Astrocyte of the hippocampus (primary cell): ENCODE measurements at regions not wholly inside any gene's neighbourhood (a gene's known extent, or its start where the extent isn't known, plus 50 kb on each side); places are given as distances from the start of the nearest gene placed in this dataset.

Source experiments
- DNase-seq: peaks from one replicate; pipeline ENCODE4 v3.0.0; 2011; ENCODE audit warnings: low read depth, low spot score

GRCh38 chr9:107671588-107671987 lies 182.0 kb upstream of the KLF4 start:
- no peak for DNase-seq

DNA sequence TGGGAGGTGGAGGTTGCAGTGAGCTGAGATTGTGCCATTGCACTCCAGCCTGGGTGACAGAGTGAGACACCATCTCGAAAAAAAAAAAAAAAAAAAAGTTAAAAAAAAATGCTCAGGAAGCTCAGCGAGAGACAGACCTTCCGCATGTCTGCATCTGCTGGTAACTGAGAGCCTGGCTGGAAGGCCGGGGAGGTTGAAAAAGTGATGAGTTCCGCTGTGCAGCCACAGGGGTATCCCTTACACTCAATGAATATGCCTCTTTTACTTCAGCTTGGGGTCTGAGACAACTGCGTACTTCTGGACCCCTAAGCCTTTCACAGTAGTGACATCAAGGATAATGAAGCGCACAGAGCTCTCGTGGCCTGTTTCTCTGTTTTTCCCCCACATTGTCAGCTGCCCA lies 179.9 kb upstream of the KLF4 start:
- DNase-seq, result no peak

GRCh38 chr9:107667231-107668070 lies 177.9 kb upstream of the KLF4 start:
- DNase-seq, result no peak

DNA sequence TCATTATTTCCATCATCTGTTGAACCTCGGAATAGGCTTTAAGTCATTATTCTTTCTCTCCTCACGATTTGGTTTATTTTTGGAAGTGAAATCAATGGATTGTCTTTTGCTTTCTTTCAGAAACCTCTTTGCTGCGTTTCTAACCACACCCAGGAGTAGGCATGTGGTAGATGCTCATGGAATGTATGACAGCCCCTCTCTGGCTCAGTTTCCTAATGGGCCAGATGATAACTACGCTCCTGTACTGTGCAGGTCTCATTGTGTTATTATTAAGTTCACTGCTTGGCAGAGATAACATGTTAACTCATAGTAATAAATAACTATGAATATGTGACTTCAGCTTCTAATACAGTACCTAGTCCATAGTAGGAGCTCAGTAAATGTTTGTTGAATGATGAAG lies 175.5 kb upstream of the KLF4 start:
- no peak for DNase-seq

DNA sequence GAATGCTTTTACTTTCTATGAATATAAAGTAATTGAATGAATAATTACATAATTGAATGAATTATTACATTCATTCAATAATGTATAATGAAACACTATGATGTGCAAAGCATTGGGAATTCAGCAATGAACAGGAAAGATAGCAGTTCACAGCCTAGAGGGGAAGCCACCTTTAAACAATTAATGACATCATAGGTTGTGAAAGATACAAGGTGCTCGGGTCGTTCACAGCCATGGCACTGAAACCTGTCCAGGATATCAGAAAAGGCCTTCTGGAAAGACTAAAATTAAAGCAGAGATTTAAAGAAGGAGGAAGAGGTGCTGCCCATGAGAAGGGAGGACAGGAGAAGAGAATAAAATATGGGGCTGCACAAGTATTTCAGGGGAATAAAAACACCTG lies 171.4 kb upstream of the KLF4 start:
- DNase-seq, result no peak

DNA sequence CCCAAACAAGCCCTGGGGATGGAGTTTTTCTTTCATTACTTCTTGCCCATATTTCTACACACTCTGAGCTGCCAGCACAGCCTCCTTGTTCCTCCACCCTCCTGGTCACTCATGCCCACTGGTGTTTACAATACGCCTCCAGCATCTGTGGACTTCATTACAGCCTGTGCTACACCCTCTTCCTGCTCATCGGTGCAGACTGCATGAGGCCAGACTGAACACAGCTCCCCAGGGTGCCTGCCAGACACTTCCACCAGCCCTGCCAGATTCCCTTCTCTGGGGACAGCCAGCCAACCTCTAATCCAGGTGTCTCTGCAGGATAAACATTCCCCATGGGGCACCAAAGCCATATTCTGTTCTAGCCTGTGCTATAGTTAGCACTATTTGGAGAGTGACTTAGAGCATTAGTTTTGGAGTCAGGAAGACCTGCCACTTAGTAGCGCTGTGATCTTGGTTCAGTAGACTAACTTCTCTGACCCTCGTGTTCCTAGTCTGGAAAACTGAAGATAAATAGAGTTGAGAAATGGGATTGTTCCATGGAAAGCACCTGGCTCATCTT lies 163.8 kb upstream of the KLF4 start:
- DNase-seq, result no peak

- DNase-seq, result no peak
These were observed 161.4 kb upstream of the KLF4 start for GRCh38 chr9:107650995-107651394.

DNA sequence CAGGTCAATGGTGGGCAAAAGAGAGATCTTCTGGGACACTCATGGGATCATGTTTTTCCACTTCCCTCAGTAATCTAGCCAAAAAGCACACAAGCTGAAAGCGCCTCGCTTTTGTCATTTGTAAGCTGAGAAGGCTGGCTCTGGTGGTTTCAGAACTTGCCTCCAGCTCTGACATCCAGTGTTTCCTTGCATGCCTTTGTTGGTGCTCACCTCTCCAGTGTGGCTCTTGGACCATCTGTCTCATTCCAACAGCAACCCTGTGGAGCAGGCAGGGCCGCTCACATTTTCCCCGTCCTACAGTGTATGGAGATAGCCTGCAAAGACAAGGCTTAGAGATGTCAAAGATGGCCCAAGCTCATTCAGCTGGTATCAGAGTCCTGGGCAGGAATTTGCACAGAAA lies 160.8 kb upstream of the KLF4 start:
- DNase-seq, result peak; percentile 78

DNA sequence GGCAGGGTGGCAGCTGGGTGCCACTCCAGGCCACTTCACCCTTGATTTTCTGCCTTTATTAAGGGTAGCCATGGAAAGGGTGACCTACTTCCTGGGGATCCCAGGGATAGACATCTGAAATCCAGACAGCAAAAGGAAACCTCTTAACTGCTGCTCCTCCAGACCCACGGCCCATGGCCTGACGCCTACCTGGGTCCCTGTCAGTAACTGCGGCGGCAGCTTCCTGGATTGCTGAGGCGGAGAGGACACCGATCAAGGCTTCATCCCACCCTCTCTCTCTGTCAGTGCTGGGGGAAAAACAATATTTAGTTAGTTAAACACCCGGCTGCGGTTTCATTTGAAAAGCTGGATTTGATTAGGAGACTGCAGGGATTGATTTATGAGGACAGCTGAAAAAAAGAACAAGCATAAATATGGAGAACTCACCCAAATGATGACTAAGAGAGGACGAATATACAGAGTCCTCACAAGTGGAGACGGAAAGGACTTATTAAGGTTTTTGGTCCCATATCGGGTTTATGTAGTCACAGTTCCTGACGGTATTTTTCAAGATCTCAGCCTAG lies 158.7 kb upstream of the KLF4 start:
- no peak for DNase-seq

DNA sequence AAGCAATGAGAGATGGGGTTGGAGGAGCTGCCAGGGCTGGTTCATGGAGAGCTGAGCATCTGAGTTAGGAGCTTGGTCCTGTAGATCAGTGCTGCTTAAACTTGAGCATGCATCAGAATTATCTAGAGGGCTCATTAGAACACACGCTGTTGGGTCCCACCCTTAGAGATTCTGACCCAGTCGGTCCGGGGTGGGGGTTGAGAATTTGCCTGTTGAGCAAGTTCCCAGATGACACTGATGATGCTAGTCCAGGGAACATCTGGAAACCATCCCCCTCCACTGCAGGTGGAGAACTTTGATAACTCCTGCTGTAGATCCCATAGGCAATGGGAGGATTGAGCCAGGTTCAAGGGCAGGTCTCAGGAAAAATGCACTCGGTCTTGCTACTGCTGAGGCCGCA lies 158.0 kb upstream of the KLF4 start:
- DNase-seq, result no peak

DNA sequence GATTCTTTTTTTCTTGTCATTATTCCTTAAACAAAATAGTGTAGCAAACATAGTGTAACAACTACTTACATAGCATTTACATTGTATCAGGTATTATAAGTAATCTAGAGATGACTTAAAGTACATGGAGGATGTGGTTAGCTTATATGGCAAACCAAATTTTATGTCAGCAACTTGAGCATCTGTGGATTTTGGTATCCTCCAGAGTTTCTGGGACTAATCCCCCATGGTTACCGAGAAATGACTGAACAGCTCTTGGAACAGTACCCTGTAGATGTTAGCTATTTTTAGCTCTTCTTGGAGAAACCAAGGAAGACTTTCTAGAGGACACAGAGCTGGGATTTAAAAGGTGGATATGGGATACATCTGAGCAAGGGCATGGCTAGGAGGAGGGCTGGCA lies 157.6 kb upstream of the KLF4 start:
- no peak for DNase-seq

GRCh38 chr9:107645464-107645833 lies 155.9 kb upstream of the KLF4 start:
- DNase-seq, result no peak

GRCh38 chr9:107644733-107645463 lies 155.3 kb upstream of the KLF4 start:
- no peak for DNase-seq

- DNase-seq, result no peak
These were observed 149.9 kb upstream of the KLF4 start for GRCh38 chr9:107639426-107639825.

DNA sequence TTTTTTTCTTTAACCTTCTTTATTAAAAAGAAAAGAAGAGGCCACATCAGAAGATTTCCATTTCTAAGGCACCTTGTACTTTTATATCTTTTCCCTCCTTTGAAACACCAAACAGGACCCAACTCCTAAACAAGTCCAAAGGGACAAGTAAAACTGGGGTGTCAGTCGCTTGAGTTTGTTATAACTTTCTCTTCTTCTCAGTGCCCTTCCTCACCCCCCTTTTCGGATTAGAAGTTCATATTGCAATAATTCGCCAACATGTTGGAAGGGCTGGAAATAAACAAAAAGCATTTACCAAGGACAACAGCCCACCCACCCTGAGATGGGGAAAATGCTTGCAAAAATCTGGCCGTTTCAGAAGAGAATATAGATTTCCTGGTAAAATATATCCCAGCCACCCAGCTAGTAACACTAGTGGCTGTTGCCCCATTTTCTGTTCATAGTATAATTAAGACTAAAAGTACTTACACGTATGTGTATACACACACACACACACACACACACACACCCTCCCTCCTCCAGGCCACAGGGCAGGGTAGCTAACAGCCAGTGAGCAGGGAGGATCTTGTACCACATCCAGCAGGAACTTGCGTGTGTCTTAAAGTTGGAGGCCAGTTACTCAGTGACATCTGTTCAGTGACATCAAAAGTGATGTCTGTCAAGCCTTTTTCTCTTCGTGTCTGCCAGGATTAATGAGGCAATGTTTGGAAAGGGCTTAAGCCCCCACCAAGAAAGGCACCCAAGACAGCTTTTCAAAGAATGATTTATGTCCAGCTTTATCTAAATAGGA lies 149.1 kb upstream of the KLF4 start:
- DNase-seq, result peak; percentile 12

- peak; percentile 85 for DNase-seq
These were observed 148.2 kb upstream of the KLF4 start for GRCh38 chr9:107637421-107638420.

DNA sequence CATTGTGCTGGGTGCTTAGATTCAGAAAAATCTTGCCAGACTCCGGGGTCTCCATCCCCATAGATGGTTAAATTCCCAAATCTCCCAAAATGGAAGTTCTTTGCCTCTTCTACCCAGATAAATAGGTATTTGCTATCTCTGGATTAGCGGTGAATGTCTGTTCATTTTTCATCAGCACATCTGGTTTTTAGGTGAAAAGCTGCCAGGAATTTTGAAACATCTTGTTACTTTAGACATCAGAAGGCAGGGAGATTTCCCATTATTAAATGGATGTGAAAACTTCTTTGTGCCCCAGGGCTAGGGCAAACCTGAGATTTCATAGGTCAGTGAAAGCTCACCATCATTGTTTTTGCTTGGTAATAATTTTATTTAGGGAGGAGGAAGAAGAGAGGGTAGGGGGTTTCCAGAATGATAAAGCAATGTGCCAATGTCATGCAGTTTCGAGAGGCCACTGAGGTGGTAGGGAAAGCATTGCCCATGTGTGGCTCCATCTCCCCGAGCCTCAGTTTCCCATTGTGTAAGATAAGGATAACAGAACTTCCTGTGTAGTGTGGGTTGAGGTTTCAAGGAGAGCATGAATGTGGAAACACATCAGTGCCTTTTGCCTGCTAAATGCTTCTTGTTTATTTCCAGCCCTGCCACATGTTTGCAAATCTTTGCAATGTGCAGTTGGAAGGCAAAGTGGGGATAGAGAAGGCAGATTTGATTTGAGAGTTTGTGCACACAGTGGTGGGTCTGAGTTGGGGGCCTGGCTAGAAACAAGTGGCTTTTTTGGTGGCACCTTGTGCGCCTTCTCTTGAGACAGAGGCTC lies 147.2 kb upstream of the KLF4 start:
- no peak for DNase-seq

- DNase-seq, result no peak
These were observed 146.2 kb upstream of the KLF4 start for GRCh38 chr9:107635803-107636174.

DNA sequence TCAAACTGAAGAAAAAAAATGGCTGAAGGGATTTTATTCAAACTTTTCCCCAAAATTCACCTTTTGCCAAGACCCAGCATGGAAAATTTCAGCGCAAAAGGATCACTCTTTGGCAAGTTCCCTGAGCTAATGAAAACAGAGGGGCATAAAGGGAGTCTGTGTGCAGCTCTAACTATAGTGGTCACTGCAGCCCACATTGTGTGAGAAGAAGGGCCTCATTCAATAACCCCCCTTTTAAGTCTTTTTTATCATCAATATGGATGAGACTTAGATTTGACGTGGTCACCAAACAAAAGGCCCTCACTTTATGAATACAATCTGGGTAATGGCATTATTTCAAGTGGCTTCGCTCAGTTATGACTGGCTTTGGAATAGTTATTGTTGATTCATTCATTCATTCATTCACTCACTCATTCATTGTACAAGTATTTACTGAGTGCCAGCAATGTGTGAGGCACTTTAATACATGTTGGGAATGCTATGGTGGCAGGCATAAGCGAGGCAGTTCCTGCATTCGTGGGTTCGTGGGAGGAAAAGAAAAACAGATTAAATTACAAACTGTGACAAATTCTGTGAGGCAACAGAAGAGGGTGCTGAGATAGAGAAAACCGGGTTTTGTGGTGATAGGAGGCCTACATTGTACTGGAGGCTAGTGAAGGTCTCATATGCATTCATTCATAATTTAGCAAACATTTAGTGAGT lies 145.7 kb upstream of the KLF4 start:
- DNase-seq, result no peak
